ENCODE measurements at regions not wholly inside any gene's neighbourhood (a gene's known extent, or its start where the extent isn't known, plus 50 kb on each side); places are given as distances from the start of the nearest gene placed in this dataset.

DNA sequence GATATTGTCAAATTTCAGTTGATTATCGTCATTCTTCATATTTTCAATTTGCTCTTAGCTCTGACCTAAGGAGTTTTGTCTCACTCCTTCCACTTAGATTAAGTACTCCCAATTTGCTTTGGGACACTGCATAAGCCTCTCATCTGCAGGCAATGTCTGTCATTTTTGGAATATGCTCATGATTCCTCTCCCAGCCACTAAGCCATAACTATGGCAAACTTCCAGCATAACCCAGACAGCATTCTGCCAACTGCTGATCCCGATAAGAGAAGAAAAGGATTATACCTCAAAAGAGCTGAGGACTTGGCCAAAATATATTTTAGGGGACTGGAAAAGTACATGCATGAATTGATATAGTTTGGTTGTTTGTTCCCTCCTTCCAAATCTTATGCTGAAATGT is 444.4 kb downstream of the GABRG1 start:
- TF ChIP-seq CTCF (conservative IDR thresholded peaks at IDR 0.05 in 1 of 2, IDR thresholded peaks at IDR 0.05 in 1 of 2; ENCODE audit: low read depth in 1 of 2, low read length in 2 of 2) (no peak), EZH2 (IDR thresholded peaks at IDR 0.05; ENCODE audit: low read length, missing control alignments) (no peak)

Measured in fibroblast of lung (primary cell).